ENCODE measurements at regions not wholly inside any gene's neighbourhood (a gene's known extent, or its start where the extent isn't known, plus 50 kb on each side); places are given as distances from the start of the nearest gene placed in this dataset.

- no peak for TF ChIP-seq CTCF (IDR thresholded peaks at IDR 0.05; ENCODE audit: low read depth, low read length, poor library complexity, severe bottlenecking)
- no peak for TF ChIP-seq EZH2phosphoT487 (IDR thresholded peaks at IDR 0.05; ENCODE audit: borderline replicate concordance, low read length)
Observed at GRCh38 chr1:84745857-84746256, 55.6 kb upstream of the SSX2IP start.
